ENCODE measurements at regions not wholly inside any gene's neighbourhood (a gene's known extent, or its start where the extent isn't known, plus 50 kb on each side); places are given as distances from the start of the nearest gene placed in this dataset.

- H3K4me1 ChIP-seq (ENCODE audit: insufficient read depth, low read length): no peaks in the 10 kb centered on the region
- H3K4me3 Mint-ChIP-seq: no peak overlapping the region
- ChIA-PET CTCF (no interaction called here), POLR2A (no interaction called here)
- no peak for ATAC-seq (ENCODE audit: poor library complexity)
- no peak overlapping the region for H3K4me3 ChIP-seq (ENCODE audit: low read length)
- no peak overlapping the region for H3K27ac ChIP-seq (ENCODE audit: low read depth in 1 of 2, low read length in 2 of 2)
- H3K27me3 Mint-ChIP-seq: peaks cover 46% of the 10 kb centered on the region
- DNase-seq: no peak
- intact Hi-C loops (cut with DNase I, micrococcal nuclease): no loop called here
- no peak for TF ChIP-seq CTCF (IDR thresholded peaks at IDR 0.05)
- H3K27me3 ChIP-seq (ENCODE audit: control insufficient read depth in 1 of 2, insufficient read depth in 2 of 2, low read length in 2 of 2): peaks cover 6 to 7% of the 10 kb centered on the region in 2 experiments
- no peaks in the 10 kb centered on the region for H3K36me3 ChIP-seq (ENCODE audit: insufficient read depth, low read length)
- H3K36me3 Mint-ChIP-seq (ENCODE audit: low read depth): no peaks in the 10 kb centered on the region
- no peaks in the 10 kb centered on the region for H3K9me3 ChIP-seq (ENCODE audit: control insufficient read depth in 1 of 2, insufficient read depth in 1 of 2, low read length in 2 of 2)
- no peaks in the 10 kb centered on the region for H3K9me3 Mint-ChIP-seq
- no peaks in the 10 kb centered on the region for H3K4me1 Mint-ChIP-seq (ENCODE audit: low read depth)
- H3K27ac Mint-ChIP-seq: no peak overlapping the region
Measured at GRCh38 chr22:22141771-22142591, 102.6 kb upstream of the VPREB1 start.

GRCh38 chr22:22141031-22141430 is 103.6 kb upstream of the VPREB1 start:
- Histone ChIP-seq H3K9me3 (ENCODE audit: control insufficient read depth in 1 of 2, insufficient read depth in 1 of 2, low read length in 2 of 2) (no peaks in the 10 kb centered on the region), H3K27ac (ENCODE audit: low read depth in 1 of 2, low read length in 2 of 2) (no peak overlapping the region), H3K4me1 (ENCODE audit: insufficient read depth, low read length) (no peaks in the 10 kb centered on the region), H3K4me3 (ENCODE audit: low read length) (no peak overlapping the region), H3K36me3 (ENCODE audit: insufficient read depth, low read length) (no peaks in the 10 kb centered on the region), H3K27me3 (ENCODE audit: control insufficient read depth in 1 of 2, insufficient read depth in 2 of 2, low read length in 2 of 2) (peaks cover 6 to 7% of the 10 kb centered on the region in 2 experiments)
- Mint-ChIP-seq H3K4me3 (no peak overlapping the region), H3K36me3 (ENCODE audit: low read depth) (no peaks in the 10 kb centered on the region), H3K27ac (no peak overlapping the region), H3K9me3 (no peaks in the 10 kb centered on the region), H3K27me3 (peaks cover 44% of the 10 kb centered on the region), H3K4me1 (ENCODE audit: low read depth) (no peaks in the 10 kb centered on the region)
- ChIA-PET CTCF (no interaction called here), POLR2A (no interaction called here)
- no peak for TF ChIP-seq CTCF (IDR thresholded peaks at IDR 0.05)
- intact Hi-C loops (cut with DNase I, micrococcal nuclease): no loop called here
- ATAC-seq (ENCODE audit: poor library complexity) (no peak), DNase-seq (no peak)

GRCh38 chr22:22139364-22139763 is 105.2 kb upstream of the VPREB1 start:
- H3K9me3 Mint-ChIP-seq: no peaks in the 10 kb centered on the region
- no peak overlapping the region for H3K27ac Mint-ChIP-seq
- Histone ChIP-seq H3K27me3 (ENCODE audit: control insufficient read depth in 1 of 2, insufficient read depth in 2 of 2, low read length in 2 of 2) (peaks cover 4 to 6% of the 10 kb centered on the region in 2 experiments), H3K9me3 (ENCODE audit: control insufficient read depth in 1 of 2, insufficient read depth in 1 of 2, low read length in 2 of 2) (no peaks in the 10 kb centered on the region), H3K4me1 (ENCODE audit: insufficient read depth, low read length) (no peaks in the 10 kb centered on the region), H3K27ac (ENCODE audit: low read depth in 1 of 2, low read length in 2 of 2) (no peak overlapping the region), H3K36me3 (ENCODE audit: insufficient read depth, low read length) (no peaks in the 10 kb centered on the region), H3K4me3 (ENCODE audit: low read length) (no peak overlapping the region)
- no peak overlapping the region for H3K4me3 Mint-ChIP-seq
- DNase-seq (no peak), ATAC-seq (ENCODE audit: poor library complexity) (no peak)
- intact Hi-C loops (cut with DNase I, micrococcal nuclease): no loop called here
- ChIA-PET CTCF (no interaction called here), POLR2A (no interaction called here)
- TF ChIP-seq CTCF (IDR thresholded peaks at IDR 0.05): no peak
- H3K27me3 Mint-ChIP-seq: peaks cover 40% of the 10 kb centered on the region
- no peaks in the 10 kb centered on the region for H3K36me3 Mint-ChIP-seq (ENCODE audit: low read depth)
- H3K4me1 Mint-ChIP-seq (ENCODE audit: low read depth): no peaks in the 10 kb centered on the region

All from CD4-positive, alpha-beta T cell (primary cell).